ENCODE measurements at regions not wholly inside any gene's neighbourhood (a gene's known extent, or its start where the extent isn't known, plus 50 kb on each side); places are given as distances from the start of the nearest gene placed in this dataset.

DNA sequence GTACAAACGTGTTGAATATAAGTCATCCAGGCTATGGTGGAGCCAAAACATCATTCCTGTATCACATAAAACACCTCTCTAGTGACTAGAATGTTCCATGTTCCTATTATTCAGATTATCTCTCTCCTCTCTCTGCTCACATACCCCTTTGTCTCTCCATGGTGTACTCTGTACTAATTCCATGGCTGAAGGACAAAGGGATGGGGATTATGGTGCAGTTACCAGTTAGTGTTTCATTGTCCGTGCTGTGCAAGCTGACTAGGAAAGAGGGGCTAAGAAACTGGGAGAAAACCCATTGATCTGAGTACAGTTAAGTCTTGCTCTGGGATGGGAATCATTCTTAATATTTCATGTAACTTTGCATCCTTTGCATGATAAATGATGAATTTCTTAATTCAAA, 397.4 kb upstream of the NOX3 start:
- dilution Hi-C loops (cut with MboI; ENCODE audit: extremely low pct_ligation_motif_present, low sequenced_read_pairs) = no loop called here

DNA sequence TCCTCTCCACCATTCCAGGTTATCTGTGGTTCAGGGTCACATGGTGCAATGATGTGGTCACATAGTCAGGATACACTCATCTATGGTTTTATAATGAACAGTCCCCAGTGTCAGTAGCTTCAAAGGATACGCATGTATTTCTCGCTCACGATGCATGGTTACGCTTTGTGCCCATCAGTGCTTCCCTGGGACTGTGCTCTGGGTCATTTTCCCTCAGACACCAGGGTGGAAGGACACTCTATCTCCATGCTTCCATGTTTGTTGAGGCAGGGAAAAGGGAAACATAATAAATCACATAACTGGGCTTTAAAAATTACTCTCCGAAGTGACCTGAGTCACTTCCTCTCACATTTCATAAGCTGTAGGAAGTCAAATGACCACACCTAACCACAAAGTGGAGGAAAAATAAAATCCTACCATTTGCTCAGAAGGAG, 394.8 kb upstream of the NOX3 start:
- Histone ChIP-seq H3K9me3 (ENCODE audit: control insufficient read depth, low read depth, low read length) (no peaks in the 10 kb centered on the region), H3K9ac (ENCODE audit: control insufficient read depth, extremely low read depth, insufficient read depth, low read length) (no peak overlapping the region), H3K79me2 (ENCODE audit: control insufficient read depth, insufficient read depth, low read length) (no peaks in the 10 kb centered on the region), H3K4me1 (ENCODE audit: control insufficient read depth, extremely low read depth, insufficient read depth, low read length) (peaks cover 5% of the 10 kb centered on the region), H3K36me3 (ENCODE audit: control insufficient read depth in 2 of 2, extremely low read depth in 1 of 2, insufficient read depth in 2 of 2, low read length in 2 of 2) (no peaks in the 10 kb centered on the region), H3K9me1 (ENCODE audit: control insufficient read depth, extremely low read depth, insufficient read depth, low read length) (no peaks in the 10 kb centered on the region), H3K27ac (ENCODE audit: control insufficient read depth, insufficient read depth, low read length) (no peak overlapping the region), H4K20me1 (ENCODE audit: control insufficient read depth, extremely low read depth, insufficient read depth, low read length) (no peaks in the 10 kb centered on the region), H3K4me2 (ENCODE audit: control insufficient read depth, extremely low read depth, insufficient read depth, low read depth, low read length) (no peak overlapping the region), H2AFZ (ENCODE audit: control insufficient read depth, low read length) (peak overlapping the region; percentile 44), H3K4me3 (ENCODE audit: control insufficient read depth in 2 of 3, extremely low read depth in 1 of 3, insufficient read depth in 2 of 3, low read depth in 1 of 3, low read length in 3 of 3) (no peak overlapping the region), H3K27me3 (ENCODE audit: control insufficient read depth, extremely low read depth, insufficient read depth, low read length) (no peaks in the 10 kb centered on the region)
- no peak for FAIRE-seq
- no peak for DNase-seq (ENCODE audit: low read depth, low spot score)
- TF ChIP-seq, protein P1, sequence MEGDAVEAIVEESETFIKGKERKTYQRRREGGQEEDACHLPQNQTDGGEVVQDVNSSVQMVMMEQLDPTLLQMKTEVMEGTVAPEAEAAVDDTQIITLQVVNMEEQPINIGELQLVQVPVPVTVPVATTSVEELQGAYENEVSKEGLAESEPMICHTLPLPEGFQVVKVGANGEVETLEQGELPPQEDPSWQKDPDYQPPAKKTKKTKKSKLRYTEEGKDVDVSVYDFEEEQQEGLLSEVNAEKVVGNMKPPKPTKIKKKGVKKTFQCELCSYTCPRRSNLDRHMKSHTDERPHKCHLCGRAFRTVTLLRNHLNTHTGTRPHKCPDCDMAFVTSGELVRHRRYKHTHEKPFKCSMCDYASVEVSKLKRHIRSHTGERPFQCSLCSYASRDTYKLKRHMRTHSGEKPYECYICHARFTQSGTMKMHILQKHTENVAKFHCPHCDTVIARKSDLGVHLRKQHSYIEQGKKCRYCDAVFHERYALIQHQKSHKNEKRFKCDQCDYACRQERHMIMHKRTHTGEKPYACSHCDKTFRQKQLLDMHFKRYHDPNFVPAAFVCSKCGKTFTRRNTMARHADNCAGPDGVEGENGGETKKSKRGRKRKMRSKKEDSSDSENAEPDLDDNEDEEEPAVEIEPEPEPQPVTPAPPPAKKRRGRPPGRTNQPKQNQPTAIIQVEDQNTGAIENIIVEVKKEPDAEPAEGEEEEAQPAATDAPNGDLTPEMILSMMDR (optimal IDR thresholded peaks at IDR 0.05 in 1 of 3, IDR thresholded peaks at IDR 0.05 in 1 of 3, conservative IDR thresholded peaks at IDR 0.05 in 1 of 3; ENCODE audit: extremely low read depth in 1 of 3, insufficient read depth in 2 of 3, low read length in 3 of 3) = no peak
- TF ChIP-seq EZH2 (IDR thresholded peaks at IDR 0.05; ENCODE audit: low read length) = no peak
- dilution Hi-C loops (cut with MboI; ENCODE audit: extremely low pct_ligation_motif_present, low sequenced_read_pairs) = no loop called here

More for the DNA sequence above, 397.4 kb upstream of the NOX3 start:
- no peak overlapping the region for H3K9ac ChIP-seq (ENCODE audit: control insufficient read depth, extremely low read depth, insufficient read depth, low read length)
- no peaks in the 10 kb centered on the region for H3K27me3 ChIP-seq (ENCODE audit: control insufficient read depth, extremely low read depth, insufficient read depth, low read length)
- DNase-seq (ENCODE audit: low read depth, low spot score) (no peak), FAIRE-seq (no peak)
- no peaks in the 10 kb centered on the region for H3K9me3 ChIP-seq (ENCODE audit: control insufficient read depth, low read depth, low read length)
- H4K20me1 ChIP-seq (ENCODE audit: control insufficient read depth, extremely low read depth, insufficient read depth, low read length) = no peaks in the 10 kb centered on the region
- no peak for TF ChIP-seq EZH2 (IDR thresholded peaks at IDR 0.05; ENCODE audit: low read length)
- TF ChIP-seq, protein P1 (optimal IDR thresholded peaks at IDR 0.05 in 1 of 3, IDR thresholded peaks at IDR 0.05 in 1 of 3, conservative IDR thresholded peaks at IDR 0.05 in 1 of 3; ENCODE audit: extremely low read depth in 1 of 3, insufficient read depth in 2 of 3, low read length in 3 of 3) = no peak
- no peaks in the 10 kb centered on the region for H3K79me2 ChIP-seq (ENCODE audit: control insufficient read depth, insufficient read depth, low read length)
- H2AFZ ChIP-seq (ENCODE audit: control insufficient read depth, low read length) = no peak overlapping the region
- H3K4me1 ChIP-seq (ENCODE audit: control insufficient read depth, extremely low read depth, insufficient read depth, low read length) = peaks cover 5% of the 10 kb centered on the region
- H3K27ac ChIP-seq (ENCODE audit: control insufficient read depth, insufficient read depth, low read length) = no peak overlapping the region
- no peaks in the 10 kb centered on the region for H3K36me3 ChIP-seq (ENCODE audit: control insufficient read depth in 2 of 2, extremely low read depth in 1 of 2, insufficient read depth in 2 of 2, low read length in 2 of 2)
- no peak overlapping the region for H3K4me2 ChIP-seq (ENCODE audit: control insufficient read depth, extremely low read depth, insufficient read depth, low read depth, low read length)
- H3K4me3 ChIP-seq (ENCODE audit: control insufficient read depth in 2 of 3, extremely low read depth in 1 of 3, insufficient read depth in 2 of 3, low read depth in 1 of 3, low read length in 3 of 3) = no peak overlapping the region
- H3K9me1 ChIP-seq (ENCODE audit: control insufficient read depth, extremely low read depth, insufficient read depth, low read length) = no peaks in the 10 kb centered on the region

Measured in keratinocyte (primary cell).